ENCODE measurements at regions not wholly inside any gene's neighbourhood (a gene's known extent, or its start where the extent isn't known, plus 50 kb on each side); places are given as distances from the start of the nearest gene placed in this dataset.

DNA sequence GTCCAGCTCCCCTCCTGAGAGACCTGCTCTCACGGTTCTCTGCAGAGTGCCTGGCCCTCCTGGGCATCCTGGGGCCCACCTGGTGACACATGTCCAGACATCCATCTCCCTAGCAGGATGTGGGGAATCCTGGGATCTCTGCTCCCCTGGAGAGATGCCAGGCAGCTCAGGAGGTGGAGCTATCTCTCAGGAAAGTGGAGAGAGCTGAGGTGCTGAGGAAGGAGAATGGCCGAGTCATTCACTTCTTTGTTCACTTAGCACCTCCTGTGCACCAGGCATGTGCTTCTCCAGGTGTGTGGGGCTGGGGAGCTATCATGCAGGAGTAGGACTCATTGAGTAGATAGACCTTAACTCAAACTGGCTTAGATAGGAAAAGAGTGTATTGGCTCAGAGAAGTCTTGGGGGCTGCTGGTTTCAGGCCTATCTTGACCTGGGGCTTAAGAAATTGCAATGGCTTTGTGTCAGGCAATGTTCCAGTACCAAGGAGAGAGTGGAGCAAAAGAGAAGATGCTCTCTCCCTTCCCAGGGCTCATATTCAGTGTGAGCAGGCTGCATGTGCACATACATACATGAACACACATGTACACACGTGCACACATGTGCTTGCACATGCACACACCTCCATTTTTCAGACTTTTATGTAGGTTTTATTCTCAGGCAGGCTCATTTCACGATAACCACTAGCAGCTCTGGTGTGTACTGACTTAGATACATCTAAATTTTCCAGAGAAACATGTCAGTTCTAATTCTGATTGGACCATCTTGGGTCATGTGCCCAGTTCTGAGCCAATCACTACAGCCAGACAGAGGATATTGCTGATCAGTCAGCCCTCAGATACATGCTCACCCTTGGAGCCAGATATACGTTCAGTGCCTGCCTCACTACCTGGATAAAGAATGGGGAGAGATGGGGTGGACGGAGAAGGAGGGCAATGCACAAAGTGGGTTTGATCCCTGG is 437.6 kb downstream of the PTPRU start:
- no peaks in the 10 kb centered on the region for H3K4me1 ChIP-seq
- TF ChIP-seq EP300 (IDR thresholded peaks at IDR 0.05) = no peak
- no peak for TF ChIP-seq POLR2AphosphoS5 (IDR thresholded peaks at IDR 0.05)
- no peak for TF ChIP-seq POLR2A (IDR thresholded peaks at IDR 0.05)
- TF ChIP-seq, protein P1, sequence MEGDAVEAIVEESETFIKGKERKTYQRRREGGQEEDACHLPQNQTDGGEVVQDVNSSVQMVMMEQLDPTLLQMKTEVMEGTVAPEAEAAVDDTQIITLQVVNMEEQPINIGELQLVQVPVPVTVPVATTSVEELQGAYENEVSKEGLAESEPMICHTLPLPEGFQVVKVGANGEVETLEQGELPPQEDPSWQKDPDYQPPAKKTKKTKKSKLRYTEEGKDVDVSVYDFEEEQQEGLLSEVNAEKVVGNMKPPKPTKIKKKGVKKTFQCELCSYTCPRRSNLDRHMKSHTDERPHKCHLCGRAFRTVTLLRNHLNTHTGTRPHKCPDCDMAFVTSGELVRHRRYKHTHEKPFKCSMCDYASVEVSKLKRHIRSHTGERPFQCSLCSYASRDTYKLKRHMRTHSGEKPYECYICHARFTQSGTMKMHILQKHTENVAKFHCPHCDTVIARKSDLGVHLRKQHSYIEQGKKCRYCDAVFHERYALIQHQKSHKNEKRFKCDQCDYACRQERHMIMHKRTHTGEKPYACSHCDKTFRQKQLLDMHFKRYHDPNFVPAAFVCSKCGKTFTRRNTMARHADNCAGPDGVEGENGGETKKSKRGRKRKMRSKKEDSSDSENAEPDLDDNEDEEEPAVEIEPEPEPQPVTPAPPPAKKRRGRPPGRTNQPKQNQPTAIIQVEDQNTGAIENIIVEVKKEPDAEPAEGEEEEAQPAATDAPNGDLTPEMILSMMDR (IDR thresholded peaks at IDR 0.05) = no peak
- no peak overlapping the region for H3K27ac ChIP-seq
- H3K9me3 ChIP-seq = no peaks in the 10 kb centered on the region
- no peak for ATAC-seq
- H3K27me3 ChIP-seq = peaks cover 34% of the 10 kb centered on the region
- H3K4me3 ChIP-seq = no peak overlapping the region
- H3K36me3 ChIP-seq = no peaks in the 10 kb centered on the region
- 61 to 89% methylated on average over 1 to 3 of the region's 6 CpGs for WGBS, 2 donors (ENCODE audit: low coverage in 1 of 2)

DNA sequence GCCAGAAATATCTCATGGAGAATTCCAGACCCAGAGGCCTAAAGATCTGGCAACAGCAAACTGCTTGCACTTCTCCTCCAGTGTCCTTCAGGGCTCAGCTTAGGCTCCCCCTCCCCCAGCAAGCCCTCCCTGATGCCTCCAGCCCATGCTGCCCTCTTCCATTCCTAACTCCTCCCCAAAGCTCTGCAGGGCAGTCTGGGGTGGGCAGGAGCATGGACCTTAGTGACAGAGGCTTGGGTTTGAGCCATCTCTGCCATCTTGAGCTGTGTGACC is 436.8 kb downstream of the PTPRU start:
- no peaks in the 10 kb centered on the region for H3K36me3 ChIP-seq
- no peak for ATAC-seq

DNA sequence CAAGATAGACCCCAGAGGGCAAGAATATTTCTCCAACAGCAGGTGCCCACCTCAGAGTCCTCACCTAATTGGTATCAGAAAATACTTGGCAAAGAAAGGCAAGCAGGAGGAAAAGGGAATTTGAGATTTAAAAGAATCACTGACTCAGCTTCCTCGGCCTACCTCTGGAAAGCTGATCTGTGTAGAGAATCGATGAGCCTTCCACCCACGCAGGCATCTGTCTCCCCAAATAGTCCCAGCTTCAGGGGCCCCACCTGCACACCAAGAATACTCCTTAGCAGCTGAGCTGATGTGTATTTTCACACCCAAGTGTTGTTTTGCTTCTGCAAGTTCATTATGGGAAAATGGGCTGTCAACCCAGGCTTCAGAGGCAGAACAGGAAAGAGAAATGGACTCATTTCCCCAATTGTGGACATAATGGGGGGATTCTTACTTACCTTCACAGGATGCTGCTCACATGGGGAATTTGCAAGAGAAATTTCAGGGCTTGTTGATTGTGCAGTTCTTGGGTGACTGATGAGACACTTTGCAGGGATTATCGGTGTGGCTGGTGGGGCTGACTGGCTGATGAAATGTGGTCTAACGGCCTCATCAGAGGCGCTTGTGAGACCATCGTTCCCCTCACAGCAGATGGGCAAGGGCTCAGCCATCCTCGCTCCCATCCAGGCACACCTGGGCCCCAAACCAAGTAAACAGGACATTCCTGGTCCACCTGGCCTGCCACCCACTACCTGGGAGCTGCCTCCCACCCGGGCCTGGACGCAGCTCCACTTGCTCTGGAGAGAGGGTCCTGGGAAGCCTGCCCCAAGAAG is 436.3 kb downstream of the PTPRU start:
- 71% methylated on average over 5 of the region's 10 CpGs; no CpG with 5 or more reads in 1 of the 2 donors for WGBS, 2 donors (ENCODE audit: low coverage in 1 of 2)
- Histone ChIP-seq H3K4me3 (no peak overlapping the region), H3K36me3 (no peaks in the 10 kb centered on the region), H3K9me3 (no peaks in the 10 kb centered on the region), H3K27ac (no peak overlapping the region), H3K27me3 (peaks cover 30% of the 10 kb centered on the region), H3K4me1 (no peaks in the 10 kb centered on the region)
- ATAC-seq = no peak
- no peak for TF ChIP-seq EP300 (IDR thresholded peaks at IDR 0.05)
- TF ChIP-seq POLR2AphosphoS5 (IDR thresholded peaks at IDR 0.05) = no peak

More for the DNA sequence above, 436.8 kb downstream of the PTPRU start:
- H3K4me1 ChIP-seq = no peaks in the 10 kb centered on the region
- no peak overlapping the region for H3K27ac ChIP-seq
- H3K9me3 ChIP-seq = no peaks in the 10 kb centered on the region
- no peak for TF ChIP-seq EP300 (IDR thresholded peaks at IDR 0.05)
- TF ChIP-seq, protein P1 (IDR thresholded peaks at IDR 0.05) = no peak
- TF ChIP-seq POLR2A (IDR thresholded peaks at IDR 0.05) = no peak
- TF ChIP-seq POLR2AphosphoS5 (IDR thresholded peaks at IDR 0.05) = no peak
- peaks cover 34% of the 10 kb centered on the region for H3K27me3 ChIP-seq
- H3K4me3 ChIP-seq = no peak overlapping the region

DNA sequence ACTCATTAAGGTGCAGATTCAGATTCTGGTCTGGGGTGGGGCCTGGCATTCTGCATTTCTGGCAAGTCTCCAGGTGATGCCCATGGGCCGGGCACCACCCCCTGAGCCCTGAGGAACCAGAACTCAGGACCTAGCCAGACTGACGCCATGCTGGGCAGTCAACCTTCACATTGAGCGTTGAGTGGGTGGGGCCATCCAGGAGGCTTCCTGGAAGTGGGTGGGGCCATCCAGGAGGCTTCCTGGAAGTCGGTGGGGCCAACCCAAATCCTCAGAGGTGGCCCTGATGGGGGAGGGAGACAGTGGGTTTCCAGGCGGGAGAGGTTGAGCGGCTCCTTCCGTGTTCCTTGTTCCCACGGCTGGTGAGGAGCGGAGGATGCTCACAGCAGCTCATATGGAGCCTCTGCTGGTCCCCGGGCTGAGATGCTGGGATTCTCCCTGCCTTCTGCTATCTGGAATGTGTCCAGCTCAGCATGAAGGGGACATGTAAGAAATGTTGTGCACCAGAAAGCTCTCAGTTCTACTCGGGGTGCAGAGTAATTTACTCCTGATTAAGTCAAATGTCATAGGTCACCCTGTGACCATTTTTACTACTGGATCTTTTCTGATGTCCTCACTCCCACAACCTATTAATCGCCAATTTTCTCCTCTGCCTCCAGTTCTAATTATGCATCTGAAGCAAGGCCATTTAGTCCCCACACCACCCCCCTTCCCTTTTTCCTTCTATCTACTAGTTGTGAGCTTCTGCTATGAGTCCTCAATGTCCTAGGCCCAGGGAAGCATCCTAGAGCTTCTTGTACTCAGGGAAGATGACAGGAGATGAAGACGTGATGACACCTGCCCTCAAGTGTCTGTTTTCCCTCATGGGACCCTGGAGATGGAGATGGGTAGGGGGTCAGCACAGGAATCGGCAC is 435.4 kb downstream of the PTPRU start:
- 64 to 68% methylated on average over 4 to 6 of the region's 14 CpGs for WGBS, 2 donors (ENCODE audit: low coverage in 1 of 2)

More for the DNA sequence above, 435.4 kb downstream of the PTPRU start:
- no peaks in the 10 kb centered on the region for H3K9me3 ChIP-seq
- no peak overlapping the region for H3K4me3 ChIP-seq
- H3K36me3 ChIP-seq = no peaks in the 10 kb centered on the region
- H3K4me1 ChIP-seq = no peaks in the 10 kb centered on the region
- no peak for ATAC-seq
- peaks cover 22% of the 10 kb centered on the region for H3K27me3 ChIP-seq
- H3K27ac ChIP-seq = no peak overlapping the region
- no peak for TF ChIP-seq POLR2AphosphoS5 (IDR thresholded peaks at IDR 0.05)
- TF ChIP-seq EP300 (IDR thresholded peaks at IDR 0.05) = no peak
- no peak for TF ChIP-seq POLR2A (IDR thresholded peaks at IDR 0.05)
- TF ChIP-seq, protein P1 (IDR thresholded peaks at IDR 0.05) = no peak
